ENCODE measurements at regions not wholly inside any gene's neighbourhood (a gene's known extent, or its start where the extent isn't known, plus 50 kb on each side); places are given as distances from the start of the nearest gene placed in this dataset.
"Not testable (repeated sequence)": the region's sequence is repeated elsewhere in the genome, so short reads cannot be mapped to it uniquely, and the experiment has no call there.

- H3F3A ChIP-seq (ENCODE audit: insufficient read depth, low read length, poor library complexity, severe bottlenecking); H3K4me3 ChIP-seq (ENCODE audit: low read length); H3K27ac ChIP-seq (ENCODE audit: low read length); H3K9me3 ChIP-seq (ENCODE audit: low read length); H2AFZ ChIP-seq (ENCODE audit: low read depth, low read length); H4K20me1 ChIP-seq (ENCODE audit: insufficient read depth); H3K9me2 ChIP-seq (ENCODE audit: insufficient read depth, low read length); H3K9ac ChIP-seq (ENCODE audit: low read length); H3K36me3 ChIP-seq (ENCODE audit: insufficient read depth, low read length); H3K4me2 ChIP-seq (ENCODE audit: low read length); H3K79me2 ChIP-seq (replicated peaks; ENCODE audit: insufficient read depth, low read length); H3K27me3 ChIP-seq (ENCODE audit: insufficient read depth, low read depth, low read length): not testable (repeated sequence)
Observed at GRCh38 chr7:6982375-6982774, 156.3 kb upstream of the CCZ1B start.

- H3K27me3 ChIP-seq (ENCODE audit: insufficient read depth, low read depth, low read length); H3K36me3 ChIP-seq (ENCODE audit: insufficient read depth, low read length); H3K9me2 ChIP-seq (ENCODE audit: insufficient read depth, low read length); H3K4me2 ChIP-seq (ENCODE audit: low read length); H2AFZ ChIP-seq (ENCODE audit: low read depth, low read length); H3F3A ChIP-seq (ENCODE audit: insufficient read depth, low read length, poor library complexity, severe bottlenecking); H3K79me2 ChIP-seq (replicated peaks; ENCODE audit: insufficient read depth, low read length); H3K9me3 ChIP-seq (ENCODE audit: low read length); H3K9ac ChIP-seq (ENCODE audit: low read length); H3K27ac ChIP-seq (ENCODE audit: low read length); H4K20me1 ChIP-seq (ENCODE audit: insufficient read depth); H3K4me3 ChIP-seq (ENCODE audit: low read length): not testable (repeated sequence)
Observed at GRCh38 chr7:6986892-6987291, 160.8 kb upstream of the CCZ1B start.

DNA sequence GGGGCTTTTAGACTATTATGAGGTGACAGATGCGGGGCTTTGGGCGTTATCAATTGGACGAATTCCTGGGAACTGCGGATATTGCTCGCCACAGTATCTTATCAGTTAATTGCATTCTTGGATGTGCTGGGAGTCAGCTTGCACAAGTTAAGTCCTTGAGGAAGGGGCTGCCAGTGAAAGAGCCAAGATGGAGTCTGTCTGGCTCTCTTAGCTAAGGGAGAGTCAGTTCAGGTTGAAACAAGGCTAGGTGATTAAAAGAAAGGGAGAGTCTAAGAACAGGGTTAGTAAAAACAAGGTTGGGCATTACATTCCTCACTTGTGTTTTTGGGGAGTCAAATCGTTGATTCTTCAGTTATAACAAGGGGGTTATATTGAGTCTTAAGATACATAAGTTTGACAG is 162.5 kb upstream of the CCZ1B start:
- not testable (repeated sequence) for H3K9me2 ChIP-seq (ENCODE audit: insufficient read depth, low read length); H3K36me3 ChIP-seq (ENCODE audit: insufficient read depth, low read length); H3K79me2 ChIP-seq (replicated peaks; ENCODE audit: insufficient read depth, low read length); H3K4me2 ChIP-seq (ENCODE audit: low read length); H3K27me3 ChIP-seq (ENCODE audit: insufficient read depth, low read depth, low read length); H4K20me1 ChIP-seq (ENCODE audit: insufficient read depth); H3K4me3 ChIP-seq (ENCODE audit: low read length); H2AFZ ChIP-seq (ENCODE audit: low read depth, low read length); H3F3A ChIP-seq (ENCODE audit: insufficient read depth, low read length, poor library complexity, severe bottlenecking); H3K9ac ChIP-seq (ENCODE audit: low read length); H3K27ac ChIP-seq (ENCODE audit: low read length); H3K9me3 ChIP-seq (ENCODE audit: low read length)

DNA sequence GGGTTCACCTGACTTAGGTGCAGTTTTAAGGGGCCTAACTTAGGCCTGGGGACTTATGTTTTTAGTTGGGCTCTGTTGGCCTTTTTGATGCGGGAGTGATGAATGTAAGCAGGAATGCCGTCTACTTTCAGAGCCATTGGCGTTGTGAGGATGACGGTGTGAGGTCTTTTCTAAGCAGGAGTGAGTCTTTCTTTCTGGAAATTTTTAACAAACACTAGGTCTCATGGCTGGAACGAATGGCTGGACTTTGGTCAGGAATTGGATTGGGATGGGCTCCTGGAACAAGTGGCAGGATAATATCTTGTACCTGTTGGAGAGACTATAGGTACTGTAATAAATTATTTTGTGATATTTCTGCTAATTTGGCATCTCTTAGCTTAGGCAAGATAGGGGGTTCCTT is 163.9 kb upstream of the CCZ1B start:
- H3K4me2 ChIP-seq (ENCODE audit: low read length); H4K20me1 ChIP-seq (ENCODE audit: insufficient read depth); H3K27me3 ChIP-seq (ENCODE audit: insufficient read depth, low read depth, low read length); H3K4me3 ChIP-seq (ENCODE audit: low read length); H3K9ac ChIP-seq (ENCODE audit: low read length); H3K9me2 ChIP-seq (ENCODE audit: insufficient read depth, low read length); H2AFZ ChIP-seq (ENCODE audit: low read depth, low read length); H3K27ac ChIP-seq (ENCODE audit: low read length); H3K36me3 ChIP-seq (ENCODE audit: insufficient read depth, low read length); H3K79me2 ChIP-seq (replicated peaks; ENCODE audit: insufficient read depth, low read length); H3K9me3 ChIP-seq (ENCODE audit: low read length); H3F3A ChIP-seq (ENCODE audit: insufficient read depth, low read length, poor library complexity, severe bottlenecking): not testable (repeated sequence)

DNA sequence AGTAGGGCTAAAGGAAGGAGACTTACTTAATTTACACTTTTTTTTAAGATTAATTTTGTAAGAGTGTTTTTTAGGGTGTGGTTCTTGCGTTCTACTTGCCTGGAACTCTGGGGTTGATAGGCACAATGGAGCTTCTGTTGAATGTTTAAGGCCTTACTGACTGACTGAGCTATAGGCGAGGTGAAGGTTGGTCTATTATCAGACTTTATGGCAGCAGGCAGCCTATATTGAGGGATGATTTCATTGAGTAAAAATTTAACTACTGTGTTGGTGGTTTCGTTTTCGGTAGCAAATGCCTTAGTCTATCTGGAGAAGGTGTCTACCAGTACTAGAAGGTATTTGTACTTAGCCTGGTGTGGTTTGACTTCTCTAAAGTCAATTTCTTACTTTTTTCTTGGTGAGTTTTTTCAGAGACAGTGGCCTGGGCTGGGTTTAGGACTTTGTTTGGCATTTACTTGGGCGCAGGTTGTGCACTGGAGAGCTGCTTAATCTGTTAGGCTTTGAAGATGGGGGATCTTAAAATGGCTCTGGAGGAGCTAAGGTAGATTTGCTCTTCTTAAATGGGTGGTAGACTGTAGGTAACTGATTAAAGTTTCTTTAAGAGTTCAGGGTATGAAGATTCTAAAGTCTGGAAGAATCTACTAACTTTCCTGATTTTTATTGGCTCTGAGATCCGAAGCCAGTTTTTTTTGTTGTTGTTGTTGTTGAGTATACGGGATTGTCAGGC is 164.5 kb upstream of the CCZ1B start:
- H3K9me3 ChIP-seq (ENCODE audit: low read length); H3K9ac ChIP-seq (ENCODE audit: low read length); H3F3A ChIP-seq (ENCODE audit: insufficient read depth, low read length, poor library complexity, severe bottlenecking); H2AFZ ChIP-seq (ENCODE audit: low read depth, low read length); H3K9me2 ChIP-seq (ENCODE audit: insufficient read depth, low read length); H3K27ac ChIP-seq (ENCODE audit: low read length); H3K36me3 ChIP-seq (ENCODE audit: insufficient read depth, low read length); H3K4me2 ChIP-seq (ENCODE audit: low read length); H3K4me3 ChIP-seq (ENCODE audit: low read length); H3K27me3 ChIP-seq (ENCODE audit: insufficient read depth, low read depth, low read length); H4K20me1 ChIP-seq (ENCODE audit: insufficient read depth); H3K79me2 ChIP-seq (replicated peaks; ENCODE audit: insufficient read depth, low read length): not testable (repeated sequence)

GRCh38 chr7:6991169-6991611 is 165.1 kb upstream of the CCZ1B start:
- not testable (repeated sequence) for H2AFZ ChIP-seq (ENCODE audit: low read depth, low read length); H3K9ac ChIP-seq (ENCODE audit: low read length); H4K20me1 ChIP-seq (ENCODE audit: insufficient read depth)

GRCh38 chr7:6991686-6992085 is 165.6 kb upstream of the CCZ1B start:
- H3K9me2 ChIP-seq (ENCODE audit: insufficient read depth, low read length); H3K27ac ChIP-seq (ENCODE audit: low read length); H3K36me3 ChIP-seq (ENCODE audit: insufficient read depth, low read length); H4K20me1 ChIP-seq (ENCODE audit: insufficient read depth); H3F3A ChIP-seq (ENCODE audit: insufficient read depth, low read length, poor library complexity, severe bottlenecking); H3K9me3 ChIP-seq (ENCODE audit: low read length); H3K4me2 ChIP-seq (ENCODE audit: low read length); H3K79me2 ChIP-seq (replicated peaks; ENCODE audit: insufficient read depth, low read length); H3K9ac ChIP-seq (ENCODE audit: low read length); H3K27me3 ChIP-seq (ENCODE audit: insufficient read depth, low read depth, low read length); H2AFZ ChIP-seq (ENCODE audit: low read depth, low read length); H3K4me3 ChIP-seq (ENCODE audit: low read length): not testable (repeated sequence)

More at GRCh38 chr7:6991169-6991611, 165.1 kb upstream of the CCZ1B start:
- not testable (repeated sequence) for H3K27me3 ChIP-seq (ENCODE audit: insufficient read depth, low read depth, low read length); H3K36me3 ChIP-seq (ENCODE audit: insufficient read depth, low read length); H3K4me3 ChIP-seq (ENCODE audit: low read length); H3F3A ChIP-seq (ENCODE audit: insufficient read depth, low read length, poor library complexity, severe bottlenecking); H3K27ac ChIP-seq (ENCODE audit: low read length); H3K9me2 ChIP-seq (ENCODE audit: insufficient read depth, low read length); H3K9me3 ChIP-seq (ENCODE audit: low read length); H3K4me2 ChIP-seq (ENCODE audit: low read length); H3K79me2 ChIP-seq (replicated peaks; ENCODE audit: insufficient read depth, low read length)

- H3K9ac ChIP-seq (ENCODE audit: low read length); H2AFZ ChIP-seq (ENCODE audit: low read depth, low read length); H3K9me2 ChIP-seq (ENCODE audit: insufficient read depth, low read length); H3K9me3 ChIP-seq (ENCODE audit: low read length); H3K36me3 ChIP-seq (ENCODE audit: insufficient read depth, low read length); H3K4me2 ChIP-seq (ENCODE audit: low read length); H3F3A ChIP-seq (ENCODE audit: insufficient read depth, low read length, poor library complexity, severe bottlenecking); H3K79me2 ChIP-seq (replicated peaks; ENCODE audit: insufficient read depth, low read length); H3K27me3 ChIP-seq (ENCODE audit: insufficient read depth, low read depth, low read length); H3K4me3 ChIP-seq (ENCODE audit: low read length); H4K20me1 ChIP-seq (ENCODE audit: insufficient read depth); H3K27ac ChIP-seq (ENCODE audit: low read length): not testable (repeated sequence)
Observed at GRCh38 chr7:6992133-6992532, 166.1 kb upstream of the CCZ1B start.
